ENCODE measurements at regions not wholly inside any gene's neighbourhood (a gene's known extent, or its start where the extent isn't known, plus 50 kb on each side); places are given as distances from the start of the nearest gene placed in this dataset.

DNA sequence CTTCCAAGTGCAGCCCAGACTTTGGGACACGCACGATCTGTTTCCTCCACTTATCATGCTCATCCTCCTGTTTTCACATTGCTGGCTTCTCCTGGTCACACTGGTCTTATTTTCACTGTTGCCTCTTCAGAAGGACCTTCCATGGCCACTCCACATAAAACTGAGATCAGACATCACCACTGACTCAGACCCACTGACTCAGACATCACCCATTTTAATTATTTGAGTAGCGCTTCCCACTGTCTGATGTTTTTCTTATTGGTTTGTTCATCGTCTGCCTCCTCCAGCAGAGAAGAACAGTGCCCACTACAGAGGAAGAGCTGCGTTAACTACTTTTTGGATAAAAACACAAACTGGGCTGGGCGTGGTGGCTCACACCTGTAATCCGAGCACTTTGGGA is 270.5 kb upstream of the PWP1 start:
- TF ChIP-seq, protein P1, sequence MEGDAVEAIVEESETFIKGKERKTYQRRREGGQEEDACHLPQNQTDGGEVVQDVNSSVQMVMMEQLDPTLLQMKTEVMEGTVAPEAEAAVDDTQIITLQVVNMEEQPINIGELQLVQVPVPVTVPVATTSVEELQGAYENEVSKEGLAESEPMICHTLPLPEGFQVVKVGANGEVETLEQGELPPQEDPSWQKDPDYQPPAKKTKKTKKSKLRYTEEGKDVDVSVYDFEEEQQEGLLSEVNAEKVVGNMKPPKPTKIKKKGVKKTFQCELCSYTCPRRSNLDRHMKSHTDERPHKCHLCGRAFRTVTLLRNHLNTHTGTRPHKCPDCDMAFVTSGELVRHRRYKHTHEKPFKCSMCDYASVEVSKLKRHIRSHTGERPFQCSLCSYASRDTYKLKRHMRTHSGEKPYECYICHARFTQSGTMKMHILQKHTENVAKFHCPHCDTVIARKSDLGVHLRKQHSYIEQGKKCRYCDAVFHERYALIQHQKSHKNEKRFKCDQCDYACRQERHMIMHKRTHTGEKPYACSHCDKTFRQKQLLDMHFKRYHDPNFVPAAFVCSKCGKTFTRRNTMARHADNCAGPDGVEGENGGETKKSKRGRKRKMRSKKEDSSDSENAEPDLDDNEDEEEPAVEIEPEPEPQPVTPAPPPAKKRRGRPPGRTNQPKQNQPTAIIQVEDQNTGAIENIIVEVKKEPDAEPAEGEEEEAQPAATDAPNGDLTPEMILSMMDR (IDR thresholded peaks at IDR 0.05; ENCODE audit: control extremely low read depth in 1 of 3, insufficient read depth in 1 of 3, low read depth in 1 of 3, low read length in 3 of 3), result no peak
- TF ChIP-seq RXRA (IDR thresholded peaks at IDR 0.05; ENCODE audit: insufficient read depth, low read depth, low read length) (no peak), JUND (IDR thresholded peaks at IDR 0.05; ENCODE audit: low read length) (no peak), SP1 (IDR thresholded peaks at IDR 0.05; ENCODE audit: low read depth, low read length) (no peak), TAF1 (IDR thresholded peaks at IDR 0.05; ENCODE audit: low read depth, low read length) (no peak), POLR2AphosphoS5 (IDR thresholded peaks at IDR 0.05; ENCODE audit: low read depth, low read length) (no peak), KDM1A (IDR thresholded peaks at IDR 0.05; ENCODE audit: borderline replicate concordance, low read length) (no peak), CEBPB (IDR thresholded peaks at IDR 0.05; ENCODE audit: low read depth, low read length) (no peak), EGR1 (IDR thresholded peaks at IDR 0.05; ENCODE audit: borderline replicate concordance, low read depth, low read length) (no peak), RAD21 (IDR thresholded peaks at IDR 0.05 in 1 of 2, conservative IDR thresholded peaks at IDR 0.05 in 1 of 2; ENCODE audit: low read depth in 2 of 2, low read length in 2 of 2) (no peak), ASH2L (IDR thresholded peaks at IDR 0.05; ENCODE audit: low read length) (no peak), CHD2 (IDR thresholded peaks at IDR 0.05; ENCODE audit: low read length) (no peak)
- TF ChIP-seq, protein P2, sequence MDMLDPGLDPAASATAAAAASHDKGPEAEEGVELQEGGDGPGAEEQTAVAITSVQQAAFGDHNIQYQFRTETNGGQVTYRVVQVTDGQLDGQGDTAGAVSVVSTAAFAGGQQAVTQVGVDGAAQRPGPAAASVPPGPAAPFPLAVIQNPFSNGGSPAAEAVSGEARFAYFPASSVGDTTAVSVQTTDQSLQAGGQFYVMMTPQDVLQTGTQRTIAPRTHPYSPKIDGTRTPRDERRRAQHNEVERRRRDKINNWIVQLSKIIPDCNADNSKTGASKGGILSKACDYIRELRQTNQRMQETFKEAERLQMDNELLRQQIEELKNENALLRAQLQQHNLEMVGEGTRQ (IDR thresholded peaks at IDR 0.05; ENCODE audit: low read length), result no peak
- TF ChIP-seq, protein P3, sequence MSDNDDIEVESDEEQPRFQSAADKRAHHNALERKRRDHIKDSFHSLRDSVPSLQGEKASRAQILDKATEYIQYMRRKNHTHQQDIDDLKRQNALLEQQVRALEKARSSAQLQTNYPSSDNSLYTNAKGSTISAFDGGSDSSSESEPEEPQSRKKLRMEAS (IDR thresholded peaks at IDR 0.05), result no peak

Measured in H1 (cell line).